ENCODE measurements at regions not wholly inside any gene's neighbourhood (a gene's known extent, or its start where the extent isn't known, plus 50 kb on each side); places are given as distances from the start of the nearest gene placed in this dataset.
"Not testable (repeated sequence)": the region's sequence is repeated elsewhere in the genome, so short reads cannot be mapped to it uniquely, and the experiment has no call there.

DNA sequence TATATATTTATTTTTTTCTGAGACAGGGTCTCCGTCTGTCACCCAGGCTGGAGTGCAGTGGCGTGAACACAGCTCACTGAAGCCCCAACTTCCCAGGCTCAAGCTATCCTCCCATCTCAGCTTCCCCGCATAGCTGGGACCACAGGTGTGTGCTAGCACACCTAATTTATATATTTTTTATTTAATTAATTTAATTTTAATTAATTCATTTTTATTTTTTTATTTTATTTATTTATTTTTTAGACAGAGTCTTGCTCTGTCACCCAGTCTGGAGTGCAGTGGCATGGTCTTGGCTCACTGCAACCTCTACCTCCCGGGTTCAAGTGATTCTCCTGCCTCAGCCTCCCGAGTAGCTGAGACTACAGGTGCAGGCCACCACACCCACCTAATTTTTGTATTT, 86.9 kb upstream of the CLINT1 start:
- not testable (repeated sequence) for DNase-seq (ENCODE audit: low read depth in 2 of 2)

DNA sequence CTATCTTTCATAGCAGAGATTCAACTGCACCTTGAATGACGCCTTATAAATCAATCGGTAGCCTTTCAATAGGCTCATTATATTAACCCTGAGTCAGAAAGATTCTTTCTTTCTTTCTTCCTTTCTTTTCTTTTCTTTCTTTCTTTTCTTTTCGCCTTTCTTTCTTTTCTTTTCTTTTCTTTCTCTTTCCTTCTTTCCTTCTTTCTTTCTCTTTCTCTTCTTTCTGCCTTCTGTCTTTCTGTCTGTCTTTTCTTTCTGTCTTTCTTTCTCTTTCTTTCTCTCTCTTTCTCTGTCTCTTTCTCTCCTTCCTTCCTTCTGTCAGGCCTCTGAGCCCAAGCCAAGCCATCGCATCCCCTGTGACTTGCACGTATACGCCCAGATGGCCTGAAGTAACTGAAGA, 86.0 kb upstream of the CLINT1 start:
- no peak for DNase-seq (ENCODE audit: low read depth in 2 of 2)

DNA sequence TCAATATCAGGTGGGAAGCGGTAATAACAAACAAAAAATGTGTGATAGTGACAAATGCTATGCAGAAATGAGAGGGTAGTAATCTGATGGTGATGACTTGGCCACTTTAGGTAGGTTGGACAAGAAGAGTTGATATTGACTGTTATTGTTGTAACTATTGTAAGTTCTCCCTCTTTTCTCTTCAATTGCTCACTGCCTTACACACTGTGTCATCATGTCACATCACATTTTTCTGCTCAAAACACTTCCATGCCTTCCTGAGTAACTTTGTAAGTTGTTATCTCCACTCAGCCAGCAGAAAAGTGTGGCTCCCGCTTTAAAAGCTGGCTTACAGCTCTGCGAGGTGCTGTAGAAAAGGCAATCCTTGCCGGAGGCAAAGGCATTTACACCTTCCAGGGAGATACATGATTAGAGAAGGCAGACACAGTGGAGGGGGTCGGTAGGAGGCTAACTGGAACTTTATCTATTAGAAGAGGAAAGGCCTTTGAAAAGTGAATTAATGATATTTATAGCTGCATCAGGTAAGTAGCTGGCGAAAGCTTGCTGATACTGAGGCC, 85.2 kb upstream of the CLINT1 start:
- DNase-seq (ENCODE audit: low read depth in 2 of 2), result no peak

DNA sequence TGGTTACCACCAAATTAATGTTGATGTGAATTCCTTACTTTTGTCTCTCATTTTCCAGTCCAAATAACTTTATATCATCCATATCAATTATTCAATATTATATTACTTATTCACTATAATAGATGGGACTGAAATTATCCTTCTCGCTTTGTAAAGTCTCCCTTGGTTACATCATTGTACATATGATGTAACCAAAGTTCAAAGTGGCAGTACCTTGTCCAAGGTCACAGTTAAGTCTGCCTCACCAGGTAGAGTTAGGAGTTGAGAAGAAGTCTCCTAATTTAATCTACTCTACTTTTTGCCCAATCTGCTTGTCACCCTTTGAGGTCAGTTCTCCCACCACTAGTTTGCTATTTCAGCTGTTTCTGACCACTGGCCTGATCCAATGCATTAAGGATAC, 83.7 kb upstream of the CLINT1 start:
- DNase-seq (ENCODE audit: low read depth in 2 of 2), result no peak

DNA sequence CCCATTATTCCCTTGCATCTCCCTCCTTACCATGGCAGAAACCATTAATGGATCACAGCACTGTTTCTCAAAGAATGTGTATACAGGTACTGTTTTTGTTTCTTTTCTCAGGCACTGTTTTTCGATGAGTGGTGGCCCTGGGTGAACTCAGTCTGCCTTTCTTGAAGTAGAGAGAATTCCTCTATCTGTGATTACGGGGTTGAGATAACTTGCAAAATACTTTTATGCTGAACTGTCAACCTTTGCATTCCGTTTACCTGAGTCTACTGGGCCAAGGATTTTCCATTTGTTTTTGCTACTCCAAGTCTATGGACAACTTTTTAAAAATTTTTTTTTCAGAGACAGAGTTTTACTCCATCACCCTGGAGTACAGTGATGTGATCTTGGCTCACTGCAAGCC, 82.7 kb upstream of the CLINT1 start:
- no peak for DNase-seq (ENCODE audit: low read depth in 2 of 2)

DNA sequence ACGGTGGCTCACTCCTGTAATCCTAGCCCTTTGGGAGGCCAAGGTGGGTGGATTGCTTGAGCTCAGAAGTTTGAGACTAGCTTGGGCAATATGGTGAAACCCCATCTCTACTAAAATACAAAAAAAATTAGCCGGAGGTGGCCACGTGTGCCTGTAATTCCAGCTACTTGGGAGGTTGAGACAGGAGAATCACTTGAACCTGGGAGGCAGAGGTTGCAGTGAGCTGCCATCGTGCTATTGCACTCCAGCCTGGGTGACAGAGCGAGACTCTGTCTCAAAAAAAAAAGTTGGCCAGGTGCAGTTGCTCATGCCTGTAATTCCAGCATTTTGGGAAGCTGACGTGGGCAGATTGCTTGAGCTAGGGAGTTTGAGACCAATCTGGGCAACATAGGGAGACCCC, 79.2 kb upstream of the CLINT1 start:
- not testable (repeated sequence) for DNase-seq (ENCODE audit: low read depth in 2 of 2)

DNA sequence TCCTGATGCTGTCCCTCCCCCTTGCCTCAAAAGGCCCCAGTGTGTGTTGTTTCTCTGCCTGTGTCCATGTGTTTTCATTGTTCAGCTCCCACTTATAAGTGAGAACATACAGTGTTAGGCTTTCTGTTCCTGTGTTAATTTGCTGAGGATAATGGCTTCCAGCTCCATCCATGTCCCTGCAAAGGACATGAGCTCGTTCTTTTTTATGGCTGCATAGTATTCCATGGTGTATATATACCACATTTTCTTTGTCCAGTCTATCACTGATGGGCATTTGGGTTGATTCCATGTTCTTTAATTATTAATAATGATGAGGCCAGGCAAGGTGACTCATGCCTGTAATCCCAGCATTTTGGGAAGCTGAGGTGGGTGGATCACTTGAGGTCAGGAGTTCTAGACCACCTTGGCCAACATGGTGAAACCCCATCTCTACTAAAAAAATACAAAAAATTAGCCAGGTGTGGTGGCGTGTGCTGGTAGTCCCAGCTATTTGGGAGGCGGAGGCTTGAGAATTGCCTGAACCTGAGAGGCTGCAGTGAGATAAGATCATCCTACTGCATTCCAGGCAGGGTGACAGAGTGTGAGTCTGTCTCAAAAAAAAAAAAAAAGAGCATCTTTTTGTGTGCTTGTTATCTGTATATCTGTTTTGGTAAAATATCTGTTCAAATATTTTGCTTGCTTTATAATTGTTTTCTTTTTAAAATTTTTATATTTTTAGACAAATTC, 78.0 kb upstream of the CLINT1 start:
- not testable (repeated sequence) for DNase-seq (ENCODE audit: low read depth in 2 of 2)

DNA sequence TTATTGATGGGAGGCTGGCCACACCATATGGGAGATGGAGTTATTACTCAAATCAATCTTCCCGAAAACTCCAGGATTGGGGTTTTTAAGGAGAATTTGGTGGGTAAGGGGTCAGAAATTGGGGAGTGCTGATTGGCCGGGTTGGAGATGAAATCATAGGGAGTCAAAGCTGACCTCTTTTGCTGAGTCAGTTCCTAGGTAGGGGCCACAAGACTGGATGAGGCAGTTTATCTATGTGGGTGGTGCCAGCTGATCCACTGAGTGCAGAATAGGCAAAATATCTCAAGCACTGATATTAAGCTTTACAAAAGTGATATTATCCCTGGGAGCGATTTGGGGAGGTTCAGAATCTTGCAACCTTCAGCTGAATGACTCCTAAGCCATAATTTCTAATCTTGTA, 75.7 kb upstream of the CLINT1 start:
- no peak for DNase-seq (ENCODE audit: low read depth in 2 of 2)

DNA sequence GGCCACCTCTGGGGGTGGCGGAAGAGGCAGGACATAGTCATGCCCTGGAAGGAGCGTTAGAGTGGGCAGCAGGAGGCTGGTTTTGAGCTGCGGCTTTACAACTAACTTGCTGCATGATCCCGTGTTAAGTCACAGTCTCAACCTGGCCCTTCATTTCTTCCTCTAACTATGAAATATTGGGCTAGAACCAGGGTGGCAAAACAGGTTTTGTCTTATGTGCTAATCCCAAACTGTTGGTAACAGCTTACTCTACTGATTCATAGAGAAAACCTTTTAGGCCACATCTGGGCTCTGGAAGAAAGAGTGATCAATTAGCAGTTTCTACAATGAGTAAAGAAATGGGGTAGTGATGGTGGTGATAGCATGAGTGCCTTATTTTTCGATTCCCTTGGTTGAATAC, 74.1 kb upstream of the CLINT1 start:
- DNase-seq (ENCODE audit: low read depth in 2 of 2), result no peak

DNA sequence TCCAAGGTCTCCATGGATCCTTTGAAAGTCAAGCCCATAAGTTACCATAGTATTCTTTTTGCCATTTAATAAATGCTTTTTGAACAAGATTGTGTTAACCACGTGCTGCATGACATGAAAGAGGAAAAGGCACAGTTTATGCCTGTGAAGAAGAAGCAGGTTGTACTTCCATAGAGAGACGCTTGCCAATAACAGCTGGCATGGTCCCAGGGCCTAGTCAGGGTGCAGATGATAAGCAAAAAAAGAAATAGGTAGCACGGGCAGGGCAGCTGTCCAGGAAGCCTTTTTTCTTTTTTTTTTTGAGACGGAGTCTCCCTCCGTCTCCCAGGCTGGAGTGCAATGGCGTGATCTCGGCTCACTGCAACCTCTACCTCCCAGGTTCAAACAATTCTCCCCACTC, 71.8 kb upstream of the CLINT1 start:
- DNase-seq (ENCODE audit: low read depth in 2 of 2), result no peak

DNA sequence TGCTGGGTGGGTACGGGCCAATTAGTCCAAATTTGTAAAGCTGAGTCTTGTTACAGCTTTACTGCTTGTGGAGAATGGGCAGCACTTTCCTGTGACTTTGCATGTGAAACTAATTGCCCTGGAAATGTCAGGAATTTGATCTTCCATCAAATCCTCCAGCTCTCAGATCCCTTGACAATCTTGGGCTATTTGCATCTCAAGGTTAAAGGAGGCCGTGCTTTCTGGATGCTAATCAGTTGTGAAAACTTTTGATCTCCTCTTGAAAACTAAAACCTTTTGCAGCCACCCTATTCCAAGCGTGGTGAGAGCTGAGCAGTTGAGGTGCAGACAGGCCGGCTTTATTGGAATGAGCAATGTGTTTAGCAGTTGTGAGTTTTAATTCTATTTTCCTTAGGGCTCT, 68.0 kb upstream of the CLINT1 start:
- no peak for DNase-seq (ENCODE audit: low read depth in 2 of 2)

DNA sequence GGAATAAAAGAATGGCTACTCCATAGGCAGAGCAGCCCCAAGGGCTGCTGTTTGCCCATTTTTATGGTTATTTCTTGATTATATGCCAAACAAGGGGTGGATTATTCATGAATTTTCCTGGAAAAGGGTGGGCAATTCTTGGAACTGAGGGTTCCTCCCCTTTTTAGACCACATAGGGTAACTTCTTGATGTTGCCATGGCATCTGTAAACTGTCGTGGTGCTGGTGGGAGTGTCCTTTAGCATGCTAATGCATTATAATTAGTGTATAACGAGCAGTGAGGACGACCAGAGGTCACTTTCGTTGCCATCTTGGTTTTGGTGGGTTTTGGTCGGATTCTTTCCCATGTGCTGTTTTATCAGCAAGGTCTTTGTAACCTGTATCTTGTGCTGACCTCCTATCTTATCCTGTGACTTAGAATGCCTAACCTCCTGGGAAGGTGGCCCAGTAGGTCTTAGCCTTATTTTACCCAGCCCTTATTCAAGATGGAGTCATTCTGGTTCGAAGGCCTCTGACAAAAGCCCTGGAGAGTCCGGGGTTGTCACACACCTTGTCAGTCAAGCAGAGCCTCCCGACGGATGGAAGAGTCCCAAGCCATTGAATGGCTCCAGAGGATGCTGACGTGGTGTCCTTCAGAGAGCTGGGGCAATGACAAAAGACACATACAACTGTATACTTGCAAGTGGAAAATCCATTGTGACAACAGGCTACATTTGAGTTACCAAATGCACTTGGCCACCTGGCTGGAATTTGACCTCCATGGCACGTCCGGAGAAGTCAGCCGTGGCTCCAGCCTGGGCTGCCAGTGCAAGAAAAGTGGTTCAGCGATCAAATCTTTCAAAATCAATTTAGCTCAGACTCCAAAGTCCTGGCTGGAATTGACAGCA, 67.1 kb upstream of the CLINT1 start:
- DNase-seq (ENCODE audit: low read depth in 2 of 2), result no peak

DNA sequence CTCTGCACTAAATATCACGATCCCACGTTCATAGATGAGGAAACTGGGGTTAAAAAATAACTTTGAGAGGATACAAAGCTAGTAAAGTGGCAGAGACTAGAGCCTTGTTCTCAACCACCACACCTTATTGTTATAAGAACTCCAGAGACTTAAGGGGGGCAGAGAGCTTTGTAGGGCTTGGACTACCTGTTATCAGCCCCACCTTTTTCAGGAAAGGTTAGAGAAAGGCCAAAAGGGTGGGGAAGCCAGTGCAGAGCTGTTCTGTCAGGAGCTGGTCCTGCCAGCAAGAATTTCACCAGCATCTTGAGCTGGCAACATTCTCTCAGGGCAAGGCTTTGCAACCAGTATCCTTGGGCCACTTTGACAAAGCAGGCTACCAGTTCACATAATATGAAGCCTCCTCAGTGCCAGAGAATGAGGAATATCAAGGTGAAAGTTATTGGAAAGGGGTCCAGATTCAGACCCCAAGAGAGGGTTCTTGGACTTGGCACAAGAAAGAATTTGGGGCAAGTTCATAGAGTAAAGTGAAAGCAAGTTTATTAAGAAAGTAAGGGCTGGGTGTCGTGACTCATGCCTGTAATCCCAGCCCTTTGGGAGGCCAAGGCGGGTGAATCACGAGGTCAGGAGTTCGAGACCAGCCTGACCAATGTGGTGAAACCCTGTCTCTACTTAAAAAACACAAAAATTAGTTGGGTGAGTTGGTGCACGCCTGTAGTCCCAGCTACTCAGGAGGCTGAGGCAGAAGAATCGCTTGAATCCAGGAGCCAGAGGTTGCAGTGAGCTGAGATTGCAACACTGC, 66.2 kb upstream of the CLINT1 start:
- DNase-seq (ENCODE audit: low read depth in 2 of 2), result no peak

DNA sequence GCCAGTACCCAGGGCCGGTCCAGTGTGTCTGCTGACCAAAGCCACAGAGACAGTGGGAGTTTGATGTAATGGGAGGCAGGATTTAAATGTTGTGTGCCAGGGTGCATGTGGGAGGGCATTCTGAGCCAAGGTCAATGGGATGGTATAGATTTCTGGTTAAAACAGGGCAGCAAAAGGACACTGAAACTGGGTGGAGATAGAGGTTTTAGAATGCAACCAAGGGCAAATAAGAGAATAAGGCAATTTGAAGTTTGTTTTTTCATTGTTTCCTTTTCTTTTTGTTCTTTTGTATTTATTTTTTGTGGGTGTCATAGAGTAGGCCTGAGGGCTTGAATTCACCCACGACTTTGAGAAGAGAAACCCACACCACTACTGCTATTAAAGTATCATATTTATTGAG, 65.5 kb upstream of the CLINT1 start:
- no peak for DNase-seq (ENCODE audit: low read depth in 2 of 2)

DNA sequence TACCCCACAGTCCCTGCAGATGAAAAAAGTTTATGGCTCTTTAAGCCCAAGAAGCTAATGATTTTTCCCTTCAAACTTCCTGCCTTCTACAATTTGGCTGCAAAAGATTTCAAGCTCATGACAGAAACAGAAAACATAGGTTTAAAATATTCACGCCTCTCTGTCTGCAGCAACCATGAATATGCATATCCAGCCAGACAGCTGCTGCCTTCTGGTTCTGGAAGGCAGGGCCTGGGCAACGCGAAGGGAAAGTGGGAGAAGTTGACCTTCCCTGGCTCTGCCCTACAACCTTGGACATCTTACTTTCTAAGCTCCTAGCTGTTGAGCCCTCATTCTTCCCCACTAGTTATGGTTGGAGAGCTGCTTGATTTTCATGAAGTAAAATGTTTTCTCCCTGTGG, 64.8 kb upstream of the CLINT1 start:
- DNase-seq (ENCODE audit: low read depth in 2 of 2), result no peak

DNA sequence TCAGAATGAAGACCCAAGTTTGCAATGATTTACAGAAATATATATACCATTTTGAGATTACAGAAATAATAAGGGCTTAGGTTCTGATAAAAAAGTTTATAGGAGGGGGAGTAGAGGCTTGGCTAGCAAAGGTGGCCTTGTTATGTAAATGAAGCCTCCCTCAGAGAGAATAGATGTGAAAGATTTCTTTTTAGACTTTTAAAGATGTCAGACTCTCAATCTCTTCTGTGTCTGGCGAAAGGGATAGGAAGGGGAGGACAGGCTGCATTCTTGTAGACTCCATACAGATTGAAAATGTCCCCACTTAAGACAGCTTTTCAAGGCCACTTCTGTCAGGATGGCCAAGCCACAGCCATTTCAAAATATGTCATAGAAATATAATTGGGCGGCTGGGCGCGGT, 63.1 kb upstream of the CLINT1 start:
- DNase-seq (ENCODE audit: low read depth in 2 of 2), result no peak

DNA sequence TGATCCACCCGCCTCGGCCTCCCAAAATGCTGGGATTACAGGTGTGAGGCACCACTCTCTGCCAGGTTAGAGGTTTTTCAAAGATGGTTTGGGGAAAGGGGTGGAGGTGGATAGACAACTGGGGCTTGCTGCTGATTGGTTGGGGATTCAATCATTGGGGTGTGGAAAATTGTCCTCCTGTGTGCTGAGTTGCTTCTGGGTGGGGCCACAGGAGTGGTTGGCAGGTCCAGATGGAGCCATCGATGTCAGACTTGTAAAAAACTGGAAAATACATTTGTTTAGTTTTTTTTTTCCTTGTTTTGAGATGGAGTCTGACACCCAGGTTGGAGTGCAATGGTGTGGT, 61.9 kb upstream of the CLINT1 start:
- no peak for DNase-seq (ENCODE audit: low read depth in 2 of 2)

DNA sequence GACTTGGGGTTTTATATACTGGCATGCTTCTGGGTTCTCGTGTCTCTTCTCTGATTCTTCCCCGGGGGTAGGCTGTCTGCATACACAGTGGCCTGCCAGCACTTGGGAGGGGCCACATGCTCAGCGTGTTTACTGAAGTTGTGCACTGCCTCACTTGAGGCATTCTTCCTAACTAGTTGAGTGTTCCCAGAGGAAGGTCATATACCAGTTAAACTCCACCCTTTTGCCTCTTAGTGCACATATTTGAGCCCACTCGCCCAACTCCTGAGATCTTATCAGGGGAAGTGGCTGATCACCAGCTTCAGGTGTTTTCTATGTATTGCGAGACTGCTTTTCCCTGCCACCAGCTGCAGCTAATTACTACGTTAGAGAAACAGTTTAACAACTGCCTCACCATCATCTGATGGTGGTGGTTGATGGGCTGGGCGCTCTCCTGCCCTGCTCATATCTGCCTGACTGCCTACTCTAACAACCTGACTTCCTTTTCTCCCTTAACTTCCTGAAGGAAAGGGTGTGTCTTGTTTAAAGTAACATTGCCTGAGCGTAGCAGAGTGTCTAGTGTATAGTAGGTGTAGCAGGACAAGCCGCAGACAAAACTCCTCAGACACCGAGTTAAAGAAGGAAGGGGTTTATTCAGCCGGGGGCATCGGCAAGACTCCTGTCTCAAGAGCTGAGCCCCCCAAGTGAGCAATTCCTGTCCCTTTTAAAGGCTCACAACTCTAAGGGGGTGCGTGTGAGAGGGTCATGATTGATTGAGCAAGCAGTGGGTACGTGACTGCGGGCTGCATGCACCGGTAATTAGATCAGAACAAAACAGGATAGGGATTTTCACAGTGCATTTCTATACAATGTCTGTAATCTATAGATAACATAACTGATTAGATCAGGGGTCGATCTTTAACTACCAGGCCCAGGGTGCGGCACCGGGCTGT, 60.1 kb upstream of the CLINT1 start:
- DNase-seq (ENCODE audit: low read depth in 2 of 2), result no peak

DNA sequence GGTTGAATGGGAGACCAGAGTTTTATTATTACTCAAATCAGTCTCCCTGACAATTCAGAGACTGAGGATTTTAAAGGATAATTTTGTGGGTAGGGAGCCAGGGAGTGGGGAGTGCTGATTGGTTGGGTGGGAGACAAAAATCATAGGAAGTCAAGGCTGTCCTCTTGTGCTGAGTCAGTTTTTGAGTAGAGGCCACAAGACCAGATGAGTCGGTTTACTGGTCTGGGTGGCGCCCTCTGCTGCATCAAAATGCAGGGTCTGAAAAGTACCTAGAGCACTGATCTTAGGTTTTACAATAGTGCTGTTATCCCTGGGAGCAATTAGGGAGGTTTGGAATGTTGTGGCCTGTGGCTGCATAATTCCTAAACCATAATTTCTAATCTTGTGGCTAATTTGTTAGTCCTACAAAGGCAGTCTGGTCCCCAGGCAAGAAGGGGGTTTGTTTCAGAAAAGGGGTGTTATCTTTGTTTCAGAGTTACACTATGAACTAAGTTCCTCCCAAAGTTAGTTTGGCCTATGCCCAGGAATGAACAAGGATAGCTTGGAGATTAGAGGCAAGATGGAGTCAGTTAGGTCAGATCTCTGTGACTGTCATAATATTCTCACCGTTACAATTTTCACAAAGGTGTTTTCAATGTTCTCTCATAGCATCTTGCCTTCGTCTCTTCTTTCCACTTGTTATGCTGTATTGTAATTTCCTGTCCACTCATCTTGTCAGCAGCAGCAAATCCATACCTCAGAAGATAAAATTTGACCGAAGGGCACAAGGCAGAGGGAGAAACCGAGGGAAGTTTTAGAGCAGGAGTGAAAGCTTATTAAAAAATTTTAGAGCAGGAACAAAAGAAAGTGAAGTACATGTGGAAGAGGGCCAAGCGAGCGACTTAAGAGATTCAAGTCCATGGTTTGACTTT, 59.2 kb upstream of the CLINT1 start:
- peak; percentile 70 to 76 for DNase-seq (ENCODE audit: low read depth in 2 of 2)

DNA sequence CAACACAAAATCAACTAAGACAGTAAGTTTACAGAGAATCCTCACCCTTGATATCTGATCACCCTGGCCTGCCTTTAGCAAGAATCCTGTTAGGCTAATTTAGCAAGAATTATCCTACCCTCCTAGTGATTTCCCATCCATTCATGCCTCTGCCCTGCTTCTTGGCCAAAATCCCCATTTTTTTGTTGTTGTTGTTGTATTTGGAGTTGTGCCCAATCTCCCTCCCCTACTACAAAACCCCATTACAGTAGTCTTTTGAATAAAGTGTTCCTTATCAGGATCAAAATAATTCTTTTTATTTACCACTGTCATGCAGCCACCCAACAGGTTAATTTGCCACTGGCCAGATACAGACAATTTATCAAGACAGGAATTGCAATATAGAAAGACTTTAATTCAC, 58.5 kb upstream of the CLINT1 start:
- DNase-seq (ENCODE audit: low read depth in 2 of 2), result no peak

Data from fibroblast of skin of left quadriceps (primary cell).